Left ventricle myocardium inferior (tissue), 1 donor: ENCODE measurements at regions not wholly inside any gene's neighbourhood (a gene's known extent, or its start where the extent isn't known, plus 50 kb on each side); places are given as distances from the start of the nearest gene placed in this dataset.
"Not testable (repeated sequence)": the region's sequence is repeated elsewhere in the genome, so short reads cannot be mapped to it uniquely, and the experiment has no call there.

Experiments
- DNase-seq: peaks from one replicate; pipeline ENCODE4 v3.0.0-alpha.2; 2020
- H3K27ac ChIP-seq: fragments of 200-600 bp; replicated peaks from 2 replicates; pipeline ENCODE4 v1.8.0; 2021
- H3K27me3 ChIP-seq: fragments of 200-600 bp; 2 replicates; pipeline ENCODE4 v1.8.0; 2021; ENCODE audit warnings: low read depth
- H3K36me3 ChIP-seq: fragments of 200-600 bp; 2 replicates; pipeline ENCODE4 v1.8.0; 2021
- H3K4me1 ChIP-seq: fragments of 200-600 bp; 2 replicates; pipeline ENCODE4 v1.8.0; 2021
- H3K4me3 ChIP-seq: fragments of 200-600 bp; 2 replicates; pipeline ENCODE4 v1.8.0; 2021; ENCODE audit warnings: mild to moderate bottlenecking, moderate library complexity
- H3K9me3 ChIP-seq: fragments of 200-600 bp; replicated peaks from 2 replicates; pipeline ENCODE4 v1.8.0; 2021
- CTCF ChIP-seq: fragments of 200-600 bp; IDR thresholded peaks from 2 replicates; pipeline ENCODE4 v1.8.0; 2021; ENCODE audit warnings: antibody characterized with exemption, mild to moderate bottlenecking, borderline replicate concordance
- intact Hi-C: fragments of 100-400 bp; cut with micrococcal nuclease; formaldehyde crosslinking; loops from one replicate; pipeline ENCODE4 v1.11.0; 2022
- donor health status: DM: no; HTN: yes; CAD: no; lungs with severe emphysema.

DNA sequence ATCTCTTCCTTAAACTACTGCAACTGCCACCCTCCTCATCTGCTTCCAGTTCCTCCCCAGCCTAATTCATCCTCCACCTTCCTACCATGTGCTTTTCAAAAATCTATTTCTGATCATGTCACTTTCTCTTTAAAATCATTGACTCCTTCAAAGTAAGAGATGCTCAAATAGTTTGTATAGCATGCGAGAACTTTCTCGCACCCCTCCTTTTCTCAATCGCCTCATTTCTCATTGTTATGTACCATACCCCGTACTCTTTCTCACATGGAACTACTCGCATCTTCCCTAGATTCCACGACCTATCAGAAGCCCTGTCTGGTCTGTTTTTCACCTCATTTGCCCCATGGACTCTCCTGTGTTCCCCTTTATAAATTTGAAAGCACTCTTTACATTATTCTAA lies 238.2 kb downstream of the NRIP1 start:
- intact Hi-C loops: no loop called here
- H3K4me3 ChIP-seq: no peak overlapping the region
- TF ChIP-seq CTCF: no peak
- H3K4me1 ChIP-seq: no peaks in the 10 kb centered on the region
- H3K27ac ChIP-seq: no peak overlapping the region
- H3K9me3 ChIP-seq: no peaks in the 10 kb centered on the region
- H3K27me3 ChIP-seq: no peaks in the 10 kb centered on the region
- DNase-seq: no peak
- H3K36me3 ChIP-seq: no peaks in the 10 kb centered on the region

DNA sequence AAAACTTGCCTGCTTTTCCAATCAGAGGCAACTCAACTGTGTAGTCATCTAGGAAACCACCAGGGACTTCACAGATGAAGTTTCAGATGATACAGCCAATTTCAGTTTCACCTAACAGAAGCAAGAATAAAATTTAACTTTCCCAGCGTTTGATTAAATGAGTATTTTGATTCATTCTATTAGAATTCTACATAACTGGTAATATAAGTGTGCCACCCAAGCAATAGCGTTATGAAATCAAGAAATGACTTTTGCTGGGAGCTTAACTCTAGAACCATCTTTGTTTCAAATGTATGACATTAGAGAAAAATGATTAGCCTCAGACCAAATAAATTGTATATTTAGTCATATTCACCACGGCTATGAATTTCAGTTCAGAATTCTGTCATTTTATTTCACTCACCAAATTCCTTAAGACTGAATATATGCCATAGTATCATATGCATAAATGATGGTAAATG lies 239.3 kb downstream of the NRIP1 start:
- intact Hi-C loops: no loop called here
- no peaks in the 10 kb centered on the region for H3K4me1 ChIP-seq
- no peak overlapping the region for H3K4me3 ChIP-seq

GRCh38 chr21:14824126-14824525 lies 240.7 kb downstream of the NRIP1 start:
- Histone ChIP-seq H3K27me3 (no peaks in the 10 kb centered on the region), H3K36me3 (no peaks in the 10 kb centered on the region), H3K27ac (no peak overlapping the region), H3K4me1 (no peaks in the 10 kb centered on the region), H3K9me3 (no peaks in the 10 kb centered on the region), H3K4me3 (no peak overlapping the region)
- no peak for DNase-seq
- intact Hi-C loops: no loop called here
- TF ChIP-seq CTCF: no peak

More for the DNA sequence above, 239.3 kb downstream of the NRIP1 start:
- Histone ChIP-seq H3K36me3 (no peaks in the 10 kb centered on the region), H3K27me3 (no peaks in the 10 kb centered on the region), H3K27ac (no peak overlapping the region), H3K9me3 (no peaks in the 10 kb centered on the region)
- TF ChIP-seq CTCF: no peak
- DNase-seq: no peak

DNA sequence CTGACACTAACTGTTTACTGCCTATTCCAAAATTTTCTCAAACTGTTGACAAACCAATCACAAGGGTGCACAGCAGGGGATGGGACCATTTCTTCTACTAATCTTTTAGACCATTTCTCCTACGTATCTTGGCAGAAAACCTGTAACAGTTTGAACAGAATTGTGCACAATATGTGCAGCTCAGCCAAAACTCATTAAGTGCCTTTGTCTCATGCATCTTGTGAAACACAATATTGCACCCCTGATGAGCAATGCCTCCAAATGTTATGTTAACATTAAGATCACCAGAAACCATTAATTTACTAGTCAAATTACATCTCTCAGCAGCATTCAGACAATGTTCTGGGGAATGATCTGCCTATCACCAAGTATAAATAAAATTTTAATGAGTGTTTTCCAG lies 247.5 kb downstream of the NRIP1 start:
- TF ChIP-seq CTCF: no peak
- no peaks in the 10 kb centered on the region for H3K36me3 ChIP-seq
- H3K9me3 ChIP-seq: peaks cover 23% of the 10 kb centered on the region
- H3K27ac ChIP-seq: no peak overlapping the region
- H3K27me3 ChIP-seq: no peaks in the 10 kb centered on the region
- intact Hi-C loops: no loop called here
- H3K4me3 ChIP-seq: no peak overlapping the region
- H3K4me1 ChIP-seq: no peaks in the 10 kb centered on the region
- DNase-seq: no peak

DNA sequence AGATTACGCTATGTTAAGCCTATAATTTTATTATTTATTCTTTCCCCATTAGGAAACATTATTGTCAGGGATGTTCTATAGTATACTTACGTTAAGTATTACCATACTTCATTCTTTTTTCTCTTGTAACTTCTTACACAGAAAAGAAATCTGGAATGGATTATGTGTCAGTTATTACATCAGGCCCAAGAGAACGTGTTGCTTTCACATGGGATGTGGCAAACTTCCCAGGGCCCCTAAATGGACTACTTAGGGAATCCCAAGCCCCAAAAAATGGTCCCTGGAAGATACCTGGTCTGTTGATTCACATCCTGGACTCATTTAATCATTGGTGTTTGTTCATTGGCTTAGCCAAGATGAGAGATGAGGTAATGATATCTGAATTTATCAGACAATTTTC lies 249.8 kb downstream of the NRIP1 start:
- H3K36me3 ChIP-seq: no peaks in the 10 kb centered on the region
- no peak overlapping the region for H3K4me3 ChIP-seq
- TF ChIP-seq CTCF: no peak
- intact Hi-C loops: no loop called here
- DNase-seq: no peak
- H3K9me3 ChIP-seq: peaks cover 46% of the 10 kb centered on the region
- no peak overlapping the region for H3K27ac ChIP-seq
- H3K4me1 ChIP-seq: no peaks in the 10 kb centered on the region
- H3K27me3 ChIP-seq: no peaks in the 10 kb centered on the region

DNA sequence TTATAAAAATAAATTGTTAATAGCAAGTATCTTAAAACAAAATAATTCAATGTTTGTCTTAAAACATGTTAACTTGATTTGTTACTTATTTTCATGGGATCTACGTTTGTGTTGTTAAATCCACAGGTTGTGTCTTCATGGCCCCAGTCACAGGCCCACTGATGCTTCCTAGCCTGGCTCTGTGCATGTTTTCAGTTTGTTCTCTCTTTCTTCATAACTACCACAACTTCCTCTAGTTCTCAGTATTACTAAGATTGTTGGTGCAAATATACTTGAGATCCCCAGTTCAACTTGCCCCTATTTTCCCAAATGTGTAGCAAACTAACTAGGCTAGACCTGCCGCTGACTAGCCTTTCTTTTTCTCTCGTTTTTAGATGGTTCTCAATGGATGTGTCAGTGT lies 250.5 kb downstream of the NRIP1 start:
- intact Hi-C loops: no loop called here
- Histone ChIP-seq H3K27ac (no peak overlapping the region), H3K36me3 (no peaks in the 10 kb centered on the region), H3K4me1 (no peaks in the 10 kb centered on the region), H3K4me3 (no peak overlapping the region), H3K9me3 (peaks cover 47% of the 10 kb centered on the region), H3K27me3 (no peaks in the 10 kb centered on the region)
- no peak for TF ChIP-seq CTCF
- DNase-seq: no peak

DNA sequence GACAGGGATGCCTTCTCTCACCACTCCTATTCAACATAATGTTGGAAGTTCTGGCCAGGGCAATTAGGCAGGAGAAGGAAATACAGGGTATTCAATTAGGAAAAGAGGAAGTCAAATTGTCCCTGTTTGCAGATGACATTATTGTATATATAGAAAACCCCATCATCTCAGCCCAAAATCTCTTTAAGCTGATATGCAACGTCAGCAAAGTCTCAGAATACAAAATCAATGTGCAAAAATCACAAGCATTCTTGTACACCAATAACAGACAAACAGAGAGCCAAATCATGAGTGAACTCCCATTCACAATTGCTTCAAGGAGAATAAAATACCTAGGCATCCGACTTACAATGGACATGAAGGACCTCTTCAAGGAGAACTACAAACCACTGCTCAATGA lies 258.1 kb upstream of the SAMSN1 start:
- H3K4me1 ChIP-seq, H3K36me3 ChIP-seq, H3K4me3 ChIP-seq, H3K27me3 ChIP-seq, DNase-seq, intact Hi-C loops, H3K27ac ChIP-seq: not testable (repeated sequence)
- peaks cover 55% of the 10 kb centered on the region for H3K9me3 ChIP-seq
